RWPE2 (cell line): ENCODE measurements at regions not wholly inside any gene's neighbourhood (a gene's known extent, or its start where the extent isn't known, plus 50 kb on each side); places are given as distances from the start of the nearest gene placed in this dataset.
A peak's percentile ranks its signal among the peaks of the same experiment; 100 is the strongest.

Source experiments
- ATAC-seq: fragments of 200-7000 bp; cut with Tn5 transposase; 3 replicates; pipeline ENCODE4 v1.9.1; 2021; ENCODE audit warnings: low read depth
- DNase-seq: peaks from one replicate; pipeline ENCODE4 v3.0.0-alpha.2; 2020; ENCODE audit warnings: low spot score
- H3K27ac ChIP-seq: fragments of 450-650 bp; 2 replicates; pipeline ENCODE4 v1.5.1; 2017; ENCODE audit warnings: mild to moderate bottlenecking; ENCODE audit not compliant: poor library complexity, severe bottlenecking
- H3K27me3 ChIP-seq: fragments of 250-450 bp; sonication (Bioruptor Pico); 2 replicates; pipeline ENCODE4 v1.5.1; 2021; ENCODE audit warnings: mild to moderate bottlenecking, moderate library complexity; ENCODE audit not compliant: insufficient read depth, poor library complexity, severe bottlenecking
- H3K36me3 ChIP-seq: fragments of 250-450 bp; sonication (Bioruptor Pico); 2 replicates; pipeline ENCODE4 v1.5.1; 2020; ENCODE audit warnings: low read depth, mild to moderate bottlenecking, moderate library complexity
- H3K4me1 ChIP-seq: fragments of 250-450 bp; sonication (Bioruptor Pico); 2 replicates; pipeline ENCODE4 v1.5.1; 2021; ENCODE audit warnings: mild to moderate bottlenecking, moderate library complexity; ENCODE audit not compliant: insufficient read depth, poor library complexity, severe bottlenecking
- H3K4me3 ChIP-seq: fragments of 250-450 bp; sonication (Bioruptor Pico); 2 replicates; pipeline ENCODE4 v1.5.1; 2021; ENCODE audit warnings: mild to moderate bottlenecking, moderate library complexity; ENCODE audit not compliant: severe bottlenecking
- H3K9me3 ChIP-seq: fragments of 250-450 bp; sonication (Bioruptor Pico); 2 replicates; pipeline ENCODE4 v1.5.1; 2021; ENCODE audit warnings: mild to moderate bottlenecking, moderate library complexity; ENCODE audit not compliant: severe bottlenecking
- CTCF ChIP-seq: fragments of 450-650 bp; IDR thresholded peaks from one replicate; pipeline ENCODE4 v1.5.1; 2017; ENCODE audit warnings: mild to moderate bottlenecking, moderate library complexity; ENCODE audit not compliant: poor library complexity, severe bottlenecking

- no peaks in the 10 kb centered on the region for H3K36me3 ChIP-seq
- no peaks in the 10 kb centered on the region for H3K9me3 ChIP-seq
- ATAC-seq (peak; percentile 93), DNase-seq (no peak)
- H3K4me3 ChIP-seq = no peak overlapping the region
- peaks cover 23% of the 10 kb centered on the region for H3K4me1 ChIP-seq
- peak overlapping the region; percentile 58 for H3K27ac ChIP-seq
- no peak for TF ChIP-seq CTCF
- H3K27me3 ChIP-seq = no peaks in the 10 kb centered on the region
Observed at GRCh38 chr5:58274191-58274590, 185.7 kb downstream of the PLK2 start.

DNA sequence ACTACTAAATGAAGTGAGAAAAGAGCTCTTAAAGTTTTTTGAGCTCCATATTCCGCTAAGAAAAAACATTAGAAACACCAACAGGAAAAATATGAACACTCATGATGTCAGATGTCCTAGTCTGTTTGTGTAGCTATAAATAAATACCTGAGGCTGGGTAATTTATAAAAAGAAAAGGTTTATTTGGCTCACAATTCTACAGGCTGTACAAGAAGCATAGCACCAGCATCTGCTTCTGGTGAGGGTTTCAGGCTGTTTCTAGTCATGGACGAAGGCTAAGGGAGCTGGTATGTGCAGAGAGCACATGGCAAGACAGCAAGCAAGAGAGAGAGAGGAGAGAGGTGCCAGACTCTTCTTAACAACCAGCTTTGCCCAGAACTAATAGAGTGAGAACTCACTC, 186.2 kb downstream of the PLK2 start:
- DNase-seq = no peak
- Histone ChIP-seq H3K36me3 (no peaks in the 10 kb centered on the region), H3K27ac (peak overlapping the region; percentile 58), H3K9me3 (no peaks in the 10 kb centered on the region), H3K27me3 (no peaks in the 10 kb centered on the region), H3K4me3 (no peak overlapping the region), H3K4me1 (peaks cover 23% of the 10 kb centered on the region)
- TF ChIP-seq CTCF = no peak
- ATAC-seq = peak; percentile 42

DNA sequence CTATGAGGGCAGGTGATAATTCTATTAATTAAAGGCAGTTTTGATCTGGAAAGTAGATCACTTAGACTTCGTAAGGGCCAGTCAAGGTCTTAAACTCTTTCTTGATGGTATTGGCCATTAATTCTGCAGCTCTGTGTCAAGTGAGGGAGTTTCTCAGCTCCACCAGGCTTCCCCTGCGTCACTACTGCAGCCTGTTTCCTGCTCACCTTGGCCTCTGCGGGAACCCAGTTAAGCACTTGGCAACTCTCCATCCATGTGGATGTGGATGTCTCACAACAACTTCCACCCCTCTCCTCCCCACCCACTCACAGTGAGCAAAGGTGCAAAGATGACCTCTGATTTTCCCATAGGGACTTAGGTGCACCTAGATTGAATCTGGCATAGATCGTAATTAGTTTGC, 191.6 kb downstream of the PLK2 start:
- Histone ChIP-seq H3K9me3 (no peaks in the 10 kb centered on the region), H3K36me3 (no peaks in the 10 kb centered on the region), H3K27me3 (no peaks in the 10 kb centered on the region), H3K27ac (no peak overlapping the region), H3K4me1 (peaks cover 6% of the 10 kb centered on the region), H3K4me3 (no peak overlapping the region)
- ATAC-seq (no peak), DNase-seq (no peak)
- no peak for TF ChIP-seq CTCF

GRCh38 chr5:58266402-58266801, 193.5 kb downstream of the PLK2 start:
- ATAC-seq (peak; percentile 46; the same call in 1 of the 3 replicates), DNase-seq (no peak)
- H3K9me3 ChIP-seq = no peaks in the 10 kb centered on the region
- no peak overlapping the region for H3K27ac ChIP-seq
- no peak overlapping the region for H3K4me3 ChIP-seq
- no peaks in the 10 kb centered on the region for H3K4me1 ChIP-seq
- TF ChIP-seq CTCF = no peak
- H3K36me3 ChIP-seq = no peaks in the 10 kb centered on the region
- H3K27me3 ChIP-seq = no peaks in the 10 kb centered on the region

DNA sequence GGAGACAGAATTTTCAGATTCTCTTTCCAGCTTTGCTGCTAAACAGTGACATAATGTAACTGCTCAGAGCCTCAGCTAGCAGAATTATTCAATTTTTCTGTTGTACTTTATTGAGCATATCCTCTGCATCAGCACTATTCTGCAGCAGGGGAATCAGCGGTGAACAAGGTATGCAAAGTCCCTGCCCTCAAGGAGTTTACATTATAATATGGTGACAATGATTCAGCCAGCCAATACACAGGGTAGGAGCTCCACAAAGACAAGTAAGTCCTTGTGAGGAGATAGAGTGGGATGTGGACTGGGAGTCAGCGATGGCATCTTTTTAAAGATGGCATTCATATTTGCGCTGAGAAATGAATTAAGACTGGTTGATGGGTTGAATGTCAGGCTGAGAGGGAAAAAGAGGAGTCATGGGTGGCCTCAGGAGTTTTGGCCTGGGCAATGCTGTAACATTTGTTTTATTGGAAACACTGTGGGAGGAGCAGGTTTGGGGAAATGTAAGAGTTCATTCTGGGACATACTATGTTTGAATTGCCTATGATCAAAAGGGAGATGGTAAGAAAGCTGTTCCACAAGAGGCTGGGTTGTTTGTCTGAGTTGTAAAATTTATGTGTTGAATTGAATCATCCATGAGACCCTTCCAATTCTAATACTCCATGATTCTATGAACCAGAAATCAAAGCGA, 194.5 kb downstream of the PLK2 start:
- DNase-seq (no peak), ATAC-seq (no peak)
- Histone ChIP-seq H3K27ac (no peak overlapping the region), H3K4me1 (peaks cover 5% of the 10 kb centered on the region), H3K36me3 (no peaks in the 10 kb centered on the region), H3K9me3 (no peaks in the 10 kb centered on the region), H3K4me3 (no peak overlapping the region), H3K27me3 (no peaks in the 10 kb centered on the region)
- no peak for TF ChIP-seq CTCF
